Endothelial cell of umbilical vein (primary cell): ENCODE measurements at regions not wholly inside any gene's neighbourhood (a gene's known extent, or its start where the extent isn't known, plus 50 kb on each side); places are given as distances from the start of the nearest gene placed in this dataset.

Experiments used
- BruUV-seq: library from RNA; stranded (reverse); fragments of 400-500 nt; replicated peaks from 2 replicates; lab custom pipeline; 2021; lab: Mats Ljungman, UMichigan
- CTCF ChIA-PET: fragments of 300-600, 350-600 bp; sonication (Branson Sonifier 250); formaldehyde crosslinking; loops from one replicate; lab custom pipeline; 2021; ENCODE audit warnings: antibody characterized with exemption, inconsistent platforms; lab: Charles Lee
- POLR2A ChIA-PET: fragments of 300-600, 350-600 bp; sonication (Branson Sonifier 250); formaldehyde crosslinking; loops from one replicate; lab custom pipeline; 2021; ENCODE audit warnings: antibody characterized with exemption, inconsistent platforms; lab: Charles Lee
- DNase-seq: peaks from one replicate; pipeline ENCODE4 v3.0.0-alpha.2; 2011; ENCODE audit warnings: low read depth, low spot score
- FAIRE-seq: peaks from 2 replicates; lab custom pipeline; 2011; peaks lifted over from hg19 to GRCh38; lab: Jason Lieb, UNC
- H2AFZ ChIP-seq: 2 replicates; pipeline ENCODE4 v1.6.0; 2012; ENCODE audit warnings: low read depth, low read length, control low read depth, inconsistent platforms
- H3K27ac ChIP-seq: 2 replicates; pipeline ENCODE4 v1.5.1; 2011; ENCODE audit warnings: low read depth, mild to moderate bottlenecking, control low read depth, low read length, moderate library complexity; ENCODE audit not compliant: insufficient read depth
- H3K27me3 ChIP-seq, 2 experiments: 2 replicates each; pipeline versions ENCODE4 v1.6.0 to v1.6.1; 2011; ENCODE audit warnings: low read length in 2 of 2, mixed read lengths in 1 of 2; ENCODE audit not compliant: control insufficient read depth in 2 of 2, insufficient read depth in 2 of 2
- H3K36me3 ChIP-seq, 2 experiments: 2 replicates in 1 of 2; 3 replicates in 1 of 2; pipeline ENCODE4 v1.5.1; 2011; ENCODE audit warnings: low read length in 2 of 2, mild to moderate bottlenecking in 1 of 2, moderate library complexity in 1 of 2; ENCODE audit not compliant: control insufficient read depth in 2 of 2, insufficient read depth in 2 of 2; ENCODE audit errors: extremely low read depth in 1 of 2
- H3K4me1 ChIP-seq: 3 replicates; pipeline ENCODE4 v1.5.1; 2011; ENCODE audit warnings: mild to moderate bottlenecking, low read length; ENCODE audit not compliant: control insufficient read depth, insufficient read depth; ENCODE audit errors: extremely low read depth
- H3K4me2 ChIP-seq: 2 replicates; pipeline ENCODE4 v1.6.1; 2011; ENCODE audit warnings: low read length, control low read depth, mixed read lengths; ENCODE audit not compliant: insufficient read depth
- H3K4me3 ChIP-seq, 3 experiments: fragments of 200-600 bp in 1 of 3; sonication (generic), shearing (Covaris generic) in 1 of 3; replicated peaks in 1 of 3; 2 replicates each; pipeline ENCODE4 v1.5.1; 2011 to 2016; ENCODE audit warnings: control low read depth in 3 of 3, low read length in 3 of 3, mild to moderate bottlenecking in 2 of 3, inconsistent platforms in 1 of 3, low read depth in 1 of 3, moderate library complexity in 1 of 3; ENCODE audit not compliant: insufficient read depth in 1 of 3
- H3K79me2 ChIP-seq: 2 replicates; pipeline ENCODE4 v1.6.0; 2012; ENCODE audit warnings: low read length, inconsistent platforms; ENCODE audit not compliant: control insufficient read depth, insufficient read depth
- H3K9ac ChIP-seq: replicated peaks from 2 replicates; pipeline ENCODE3; 2011; ENCODE audit warnings: low read length, control low read depth; ENCODE audit not compliant: insufficient read depth; ENCODE audit errors: extremely low read depth
- H3K9me1 ChIP-seq: replicated peaks from 3 replicates; pipeline ENCODE4 v1.6.0; 2011; ENCODE audit warnings: mild to moderate bottlenecking, low read length; ENCODE audit not compliant: control insufficient read depth, insufficient read depth; ENCODE audit errors: extremely low read depth
- H3K9me3 ChIP-seq: replicated peaks from 2 replicates; pipeline ENCODE4 v1.5.1; 2012; ENCODE audit warnings: low read length, inconsistent platforms; ENCODE audit not compliant: control insufficient read depth, insufficient read depth
- H4K20me1 ChIP-seq: replicated peaks from 2 replicates; pipeline ENCODE3; 2011; ENCODE audit warnings: mild to moderate bottlenecking, low read length; ENCODE audit not compliant: control insufficient read depth, insufficient read depth; ENCODE audit errors: extremely low read depth
- CTCF ChIP-seq, 2 donors: IDR thresholded peaks; 1 replicate in 1 of 2; 2 replicates in 1 of 2; pipeline ENCODE4 v1.5.1; 2011; ENCODE audit warnings: low read length in 2 of 2, mild to moderate bottlenecking in 2 of 2, moderate library complexity in 2 of 2, control low read depth in 1 of 2, inconsistent platforms in 1 of 2, low read depth in 1 of 2; ENCODE audit not compliant: insufficient read depth in 1 of 2; ENCODE audit errors: extremely low read depth in 1 of 2
- EZH2 ChIP-seq: IDR thresholded peaks from 2 replicates; pipeline ENCODE4 v1.6.1; 2012; ENCODE audit warnings: borderline replicate concordance, low read depth, mild to moderate bottlenecking, moderate library complexity, low read length, inconsistent platforms; ENCODE audit not compliant: severe bottlenecking
- FOS ChIP-seq: IDR thresholded peaks from 2 replicates; pipeline ENCODE4 v1.6.1; 2011; ENCODE audit warnings: mild to moderate bottlenecking, low read length, moderate library complexity, borderline replicate concordance; ENCODE audit not compliant: insufficient read depth
- GATA2 ChIP-seq: IDR thresholded peaks from 2 replicates; pipeline ENCODE4 v1.7.0; 2011; ENCODE audit warnings: low read depth, mild to moderate bottlenecking, moderate library complexity, mixed read lengths, low read length; ENCODE audit not compliant: insufficient read length, insufficient read depth
- JUN ChIP-seq: IDR thresholded peaks from 2 replicates; pipeline ENCODE4 v1.6.1; 2011; ENCODE audit warnings: borderline replicate concordance, low read depth; ENCODE audit not compliant: insufficient read length, insufficient read depth
- MYC ChIP-seq: IDR thresholded peaks from one replicate; pipeline ENCODE4 v1.6.1; 2011; ENCODE audit warnings: mild to moderate bottlenecking, low read depth, low read length
- POLR2A ChIP-seq: IDR thresholded peaks from 2 replicates; pipeline ENCODE4 v1.6.1; 2012; ENCODE audit warnings: low read depth, mild to moderate bottlenecking, control low read depth, low read length
- POLR2AphosphoS5 ChIP-seq: IDR thresholded peaks from 2 replicates; pipeline ENCODE4 v1.6.1; 2012; ENCODE audit warnings: low read depth, mild to moderate bottlenecking, control low read depth, low read length, moderate library complexity; ENCODE audit not compliant: insufficient read depth
- dilution Hi-C: fragments of 300-500 bp; cut with MboI; formaldehyde crosslinking; loops from one replicate; pipeline ENCODE4 v1.15.0; 2019; ENCODE audit warnings: low sequenced_read_pairs; ENCODE audit not compliant: extremely low pct_ligation_motif_present
- intact Hi-C: fragments of 100-400 bp; cut with micrococcal nuclease; formaldehyde crosslinking; loops from one replicate; pipeline ENCODE4 v1.10.0; 2022
- TF ChIP-seq, protein P1 (sequence below): IDR thresholded peaks from 2 replicates; pipeline ENCODE4 v1.6.1; 2011; ENCODE audit not compliant: insufficient read depth, insufficient read length

GRCh38 chr10:88104223-88104622 is 240.8 kb downstream of the PTEN start:
- no peak for FAIRE-seq
- no peak for TF ChIP-seq FOS
- TF ChIP-seq, protein P1, sequence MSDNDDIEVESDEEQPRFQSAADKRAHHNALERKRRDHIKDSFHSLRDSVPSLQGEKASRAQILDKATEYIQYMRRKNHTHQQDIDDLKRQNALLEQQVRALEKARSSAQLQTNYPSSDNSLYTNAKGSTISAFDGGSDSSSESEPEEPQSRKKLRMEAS, result no peak
- no peak for TF ChIP-seq CTCF (IDR thresholded peaks at IDR 0.05; ENCODE audit: extremely low read depth in 1 of 2, insufficient read depth in 1 of 2, low read depth in 1 of 2, low read length in 2 of 2)
- TF ChIP-seq EZH2, result no peak
- no peak for TF ChIP-seq MYC
- no peak for TF ChIP-seq GATA2
- Histone ChIP-seq H3K9me3 (no peaks in the 10 kb centered on the region), H3K4me3 (no peak overlapping the region), H4K20me1 (no peaks in the 10 kb centered on the region), H3K9ac (no peak overlapping the region), H3K79me2 (no peaks in the 10 kb centered on the region), H3K4me1 (no peaks in the 10 kb centered on the region), H2AFZ (no peak overlapping the region), H3K27ac (no peak overlapping the region), H3K9me1 (no peaks in the 10 kb centered on the region), H3K4me2 (no peak overlapping the region), H3K36me3 (no peaks in the 10 kb centered on the region), H3K27me3 (no peaks in the 10 kb centered on the region)
- no TSS peak for BruUV-seq
- CTCF ChIA-PET, result no interaction called here
- dilution Hi-C loops (no loop called here), intact Hi-C loops (no loop called here)
- no peak for DNase-seq
- POLR2A ChIA-PET, result no interaction called here

- ChIA-PET CTCF (no interaction called here), POLR2A (no interaction called here)
Observed at GRCh38 chr10:88106366-88106765, 242.9 kb downstream of the PTEN start.

More at GRCh38 chr10:88106366-88106765, 242.9 kb downstream of the PTEN start:
- Histone ChIP-seq H3K4me1 (no peaks in the 10 kb centered on the region), H3K4me3 (no peak overlapping the region), H3K27ac (no peak overlapping the region), H4K20me1 (no peaks in the 10 kb centered on the region), H3K27me3 (no peaks in the 10 kb centered on the region), H3K79me2 (no peaks in the 10 kb centered on the region), H2AFZ (no peak overlapping the region), H3K9me1 (no peaks in the 10 kb centered on the region), H3K9ac (no peak overlapping the region), H3K36me3 (no peaks in the 10 kb centered on the region), H3K9me3 (no peaks in the 10 kb centered on the region), H3K4me2 (no peak overlapping the region)
- DNase-seq (no peak), FAIRE-seq (no peak)
- BruUV-seq, result no TSS peak
- TF ChIP-seq JUN (no peak), POLR2A (no peak), CTCF (IDR thresholded peaks at IDR 0.05; ENCODE audit: extremely low read depth in 1 of 2, insufficient read depth in 1 of 2, low read depth in 1 of 2, low read length in 2 of 2) (no peak), MYC (no peak), FOS (no peak), POLR2AphosphoS5 (no peak), EZH2 (no peak), GATA2 (no peak)
- TF ChIP-seq, protein P1, result no peak
- intact Hi-C loops, result no loop called here
- dilution Hi-C loops, result no loop called here
